ENCODE measurements at regions not wholly inside any gene's neighbourhood (a gene's known extent, or its start where the extent isn't known, plus 50 kb on each side); places are given as distances from the start of the nearest gene placed in this dataset.

DNA sequence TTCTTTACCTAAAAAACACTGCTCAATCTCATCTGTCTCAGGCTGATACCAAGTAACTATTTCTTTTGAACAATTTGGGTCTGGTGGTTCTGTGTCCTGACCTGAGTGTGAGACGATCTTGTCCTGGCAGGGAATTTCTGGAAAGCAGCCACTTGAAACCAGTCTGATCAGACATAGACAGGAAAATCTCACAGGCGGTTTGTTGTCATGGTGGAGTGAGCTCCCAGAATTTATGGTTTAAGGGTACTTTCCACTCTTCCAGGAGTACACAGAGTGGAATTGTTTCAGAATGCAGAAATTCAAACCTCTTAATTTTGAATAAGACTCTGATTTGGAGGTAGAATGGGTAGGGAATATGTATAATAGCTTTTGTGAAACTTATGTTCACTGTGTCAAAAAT, 268.2 kb downstream of the ISL1 start:
- POLR2A ChIA-PET = no interaction called here
- Histone ChIP-seq H3K36me3 (ENCODE audit: control insufficient read depth in 4 of 4, insufficient read depth in 4 of 4, low read length in 3 of 4) (no peaks in the 10 kb centered on the region), H3K27me3 (replicated peaks in 2 of 5; ENCODE audit: control insufficient read depth in 4 of 5, insufficient read depth in 5 of 5, low read length in 4 of 5) (no peaks in the 10 kb centered on the region), H3K27ac (ENCODE audit: insufficient read depth in 1 of 2, low read depth in 1 of 2, low read length in 2 of 2, poor library complexity in 1 of 2, severe bottlenecking in 2 of 2) (no peak overlapping the region), H3K4me1 (ENCODE audit: control extremely low read depth in 1 of 4, control insufficient read depth in 4 of 4, insufficient read depth in 4 of 4, low read length in 3 of 4) (no peaks in the 10 kb centered on the region), H3K4me3 (ENCODE audit: control insufficient read depth in 1 of 7, extremely low read depth in 1 of 7, insufficient read depth in 4 of 7, low read depth in 2 of 7, low read length in 6 of 7) (no peak overlapping the region), H3K9me3 (ENCODE audit: control extremely low read depth in 1 of 5, control insufficient read depth in 4 of 5, insufficient read depth in 2 of 5, low read depth in 1 of 5, low read length in 4 of 5) (no peaks in the 10 kb centered on the region)
- CTCF ChIA-PET = no interaction called here
- DNase-seq = no peak
- WGBS (ENCODE audit: insufficient coverage) = 37% methylated on average over 2 of the region's 2 CpGs

- no CpG with 5 or more reads among the region's 2 CpGs for WGBS (ENCODE audit: insufficient coverage)
- CTCF ChIA-PET = no interaction called here
Observed at GRCh38 chr5:51651889-51652288, 268.6 kb downstream of the ISL1 start.

GRCh38 chr5:51652980-51653379, 269.7 kb downstream of the ISL1 start:
- no peaks in the 10 kb centered on the region for H3K4me1 ChIP-seq (ENCODE audit: control extremely low read depth in 1 of 4, control insufficient read depth in 4 of 4, insufficient read depth in 4 of 4, low read length in 3 of 4)
- H3K9me3 ChIP-seq (ENCODE audit: control extremely low read depth in 1 of 5, control insufficient read depth in 4 of 5, insufficient read depth in 2 of 5, low read depth in 1 of 5, low read length in 4 of 5) = no peaks in the 10 kb centered on the region
- H3K27ac ChIP-seq (ENCODE audit: insufficient read depth in 1 of 2, low read depth in 1 of 2, low read length in 2 of 2, poor library complexity in 1 of 2, severe bottlenecking in 2 of 2) = no peak overlapping the region
- POLR2A ChIA-PET = no interaction called here
- no peaks in the 10 kb centered on the region for H3K36me3 ChIP-seq (ENCODE audit: control insufficient read depth in 4 of 4, insufficient read depth in 4 of 4, low read length in 3 of 4)
- H3K27me3 ChIP-seq (replicated peaks in 2 of 5; ENCODE audit: control insufficient read depth in 4 of 5, insufficient read depth in 5 of 5, low read length in 4 of 5) = no peaks in the 10 kb centered on the region
- 80% methylated on average over 1 of the region's 2 CpGs for WGBS (ENCODE audit: insufficient coverage)
- no peak for DNase-seq
- CTCF ChIA-PET = no interaction called here
- no peak overlapping the region for H3K4me3 ChIP-seq (ENCODE audit: control insufficient read depth in 1 of 7, extremely low read depth in 1 of 7, insufficient read depth in 4 of 7, low read depth in 2 of 7, low read length in 6 of 7)

More at GRCh38 chr5:51651889-51652288, 268.6 kb downstream of the ISL1 start:
- no peak overlapping the region for H3K27ac ChIP-seq (ENCODE audit: insufficient read depth in 1 of 2, low read depth in 1 of 2, low read length in 2 of 2, poor library complexity in 1 of 2, severe bottlenecking in 2 of 2)
- H3K4me3 ChIP-seq (ENCODE audit: control insufficient read depth in 1 of 7, extremely low read depth in 1 of 7, insufficient read depth in 4 of 7, low read depth in 2 of 7, low read length in 6 of 7) = no peak overlapping the region
- H3K4me1 ChIP-seq (ENCODE audit: control extremely low read depth in 1 of 4, control insufficient read depth in 4 of 4, insufficient read depth in 4 of 4, low read length in 3 of 4) = no peaks in the 10 kb centered on the region
- DNase-seq = no peak
- no peaks in the 10 kb centered on the region for H3K27me3 ChIP-seq (replicated peaks in 2 of 5; ENCODE audit: control insufficient read depth in 4 of 5, insufficient read depth in 5 of 5, low read length in 4 of 5)
- no peaks in the 10 kb centered on the region for H3K9me3 ChIP-seq (ENCODE audit: control extremely low read depth in 1 of 5, control insufficient read depth in 4 of 5, insufficient read depth in 2 of 5, low read depth in 1 of 5, low read length in 4 of 5)
- POLR2A ChIA-PET = no interaction called here
- H3K36me3 ChIP-seq (ENCODE audit: control insufficient read depth in 4 of 4, insufficient read depth in 4 of 4, low read length in 3 of 4) = no peaks in the 10 kb centered on the region

- no peaks in the 10 kb centered on the region for H3K27me3 ChIP-seq (replicated peaks in 2 of 5; ENCODE audit: control insufficient read depth in 4 of 5, insufficient read depth in 5 of 5, low read length in 4 of 5)
- no peaks in the 10 kb centered on the region for H3K9me3 ChIP-seq (ENCODE audit: control extremely low read depth in 1 of 5, control insufficient read depth in 4 of 5, insufficient read depth in 2 of 5, low read depth in 1 of 5, low read length in 4 of 5)
- ChIA-PET POLR2A (no interaction called here), CTCF (no interaction called here)
- no peak for DNase-seq
- H3K4me1 ChIP-seq (ENCODE audit: control extremely low read depth in 1 of 4, control insufficient read depth in 4 of 4, insufficient read depth in 4 of 4, low read length in 3 of 4) = no peaks in the 10 kb centered on the region
- WGBS (ENCODE audit: insufficient coverage) = 87% methylated on average over 6 of the region's 7 CpGs
- no peak overlapping the region for H3K4me3 ChIP-seq (ENCODE audit: control insufficient read depth in 1 of 7, extremely low read depth in 1 of 7, insufficient read depth in 4 of 7, low read depth in 2 of 7, low read length in 6 of 7)
- H3K36me3 ChIP-seq (ENCODE audit: control insufficient read depth in 4 of 4, insufficient read depth in 4 of 4, low read length in 3 of 4) = no peaks in the 10 kb centered on the region
- H3K27ac ChIP-seq (ENCODE audit: insufficient read depth in 1 of 2, low read depth in 1 of 2, low read length in 2 of 2, poor library complexity in 1 of 2, severe bottlenecking in 2 of 2) = no peak overlapping the region
Observed at GRCh38 chr5:51657340-51658240, 274.3 kb downstream of the ISL1 start.

DNA sequence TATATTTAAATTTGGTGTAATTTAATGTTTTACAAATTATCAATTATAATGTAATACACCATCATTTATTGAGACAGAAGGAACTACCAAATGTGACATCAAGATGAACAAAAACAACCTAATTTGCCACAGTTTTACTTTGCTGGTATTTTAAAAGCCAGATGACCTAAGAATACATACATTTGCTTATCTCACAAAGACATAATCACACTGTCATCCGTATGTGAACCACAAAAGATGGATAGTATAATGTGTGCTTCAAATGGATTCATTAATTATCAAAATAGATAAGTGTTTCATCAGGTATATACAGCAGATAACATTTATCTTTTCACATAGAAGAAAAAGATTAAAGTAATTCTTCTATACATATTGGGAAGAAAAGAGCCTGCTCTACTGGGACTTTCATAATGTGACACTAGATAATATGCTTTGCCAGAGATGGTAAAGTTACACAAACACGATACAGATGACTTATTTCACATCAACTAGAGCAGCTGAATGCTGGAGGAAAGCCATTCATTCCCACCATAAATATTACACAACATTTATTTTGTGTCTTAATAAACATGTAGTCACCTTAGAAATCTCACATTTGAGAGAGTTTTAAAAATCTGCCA, 278.5 kb downstream of the ISL1 start:
- CTCF ChIA-PET = no interaction called here
- POLR2A ChIA-PET = no interaction called here
- DNase-seq = no peak
- no peak overlapping the region for H3K27ac ChIP-seq (ENCODE audit: insufficient read depth in 1 of 2, low read depth in 1 of 2, low read length in 2 of 2, poor library complexity in 1 of 2, severe bottlenecking in 2 of 2)
- H3K4me1 ChIP-seq (ENCODE audit: control extremely low read depth in 1 of 4, control insufficient read depth in 4 of 4, insufficient read depth in 4 of 4, low read length in 3 of 4) = no peaks in the 10 kb centered on the region
- no CpG with 5 or more reads among the region's 2 CpGs for WGBS (ENCODE audit: insufficient coverage)
- H3K27me3 ChIP-seq (replicated peaks in 2 of 5; ENCODE audit: control insufficient read depth in 4 of 5, insufficient read depth in 5 of 5, low read length in 4 of 5) = no peaks in the 10 kb centered on the region
- H3K4me3 ChIP-seq (ENCODE audit: control insufficient read depth in 1 of 7, extremely low read depth in 1 of 7, insufficient read depth in 4 of 7, low read depth in 2 of 7, low read length in 6 of 7) = no peak overlapping the region
- no peaks in the 10 kb centered on the region for H3K9me3 ChIP-seq (ENCODE audit: control extremely low read depth in 1 of 5, control insufficient read depth in 4 of 5, insufficient read depth in 2 of 5, low read depth in 1 of 5, low read length in 4 of 5)
- H3K36me3 ChIP-seq (ENCODE audit: control insufficient read depth in 4 of 4, insufficient read depth in 4 of 4, low read length in 3 of 4) = no peaks in the 10 kb centered on the region

GRCh38 chr5:51664491-51665250, 281.4 kb downstream of the ISL1 start:
- no peaks in the 10 kb centered on the region for H3K27me3 ChIP-seq (replicated peaks in 2 of 5; ENCODE audit: control insufficient read depth in 4 of 5, insufficient read depth in 5 of 5, low read length in 4 of 5)
- ChIA-PET POLR2A (no interaction called here), CTCF (interaction anchor here (1.2 kb wide), 1 partner anchor 11 kb away, joined by 4 read pairs; no protein-coding TSS in a partner anchor)

GRCh38 chr5:51665251-51665593, 282.0 kb downstream of the ISL1 start:
- no peak for DNase-seq
- Histone ChIP-seq H3K27ac (ENCODE audit: insufficient read depth in 1 of 2, low read depth in 1 of 2, low read length in 2 of 2, poor library complexity in 1 of 2, severe bottlenecking in 2 of 2) (no peak overlapping the region), H3K36me3 (ENCODE audit: control insufficient read depth in 4 of 4, insufficient read depth in 4 of 4, low read length in 3 of 4) (no peaks in the 10 kb centered on the region), H3K4me1 (ENCODE audit: control extremely low read depth in 1 of 4, control insufficient read depth in 4 of 4, insufficient read depth in 4 of 4, low read length in 3 of 4) (no peaks in the 10 kb centered on the region), H3K4me3 (ENCODE audit: control insufficient read depth in 1 of 7, extremely low read depth in 1 of 7, insufficient read depth in 4 of 7, low read depth in 2 of 7, low read length in 6 of 7) (no peak overlapping the region), H3K9me3 (ENCODE audit: control extremely low read depth in 1 of 5, control insufficient read depth in 4 of 5, insufficient read depth in 2 of 5, low read depth in 1 of 5, low read length in 4 of 5) (no peaks in the 10 kb centered on the region), H3K27me3 (replicated peaks in 2 of 5; ENCODE audit: control insufficient read depth in 4 of 5, insufficient read depth in 5 of 5, low read length in 4 of 5) (no peaks in the 10 kb centered on the region)
- CTCF ChIA-PET = interaction anchor here (1.2 kb wide), 1 partner anchor 11 kb away, joined by 4 read pairs; no protein-coding TSS in a partner anchor
- WGBS (ENCODE audit: insufficient coverage) = no CpG with 5 or more reads among the region's 1 CpG
- POLR2A ChIA-PET = no interaction called here

More at GRCh38 chr5:51664491-51665250, 281.4 kb downstream of the ISL1 start:
- Histone ChIP-seq H3K27ac (ENCODE audit: insufficient read depth in 1 of 2, low read depth in 1 of 2, low read length in 2 of 2, poor library complexity in 1 of 2, severe bottlenecking in 2 of 2) (no peak overlapping the region), H3K4me1 (ENCODE audit: control extremely low read depth in 1 of 4, control insufficient read depth in 4 of 4, insufficient read depth in 4 of 4, low read length in 3 of 4) (no peaks in the 10 kb centered on the region), H3K36me3 (ENCODE audit: control insufficient read depth in 4 of 4, insufficient read depth in 4 of 4, low read length in 3 of 4) (no peaks in the 10 kb centered on the region), H3K4me3 (ENCODE audit: control insufficient read depth in 1 of 7, extremely low read depth in 1 of 7, insufficient read depth in 4 of 7, low read depth in 2 of 7, low read length in 6 of 7) (no peak overlapping the region), H3K9me3 (ENCODE audit: control extremely low read depth in 1 of 5, control insufficient read depth in 4 of 5, insufficient read depth in 2 of 5, low read depth in 1 of 5, low read length in 4 of 5) (no peaks in the 10 kb centered on the region)
- no peak for DNase-seq
- 85% methylated on average over 4 of the region's 4 CpGs for WGBS (ENCODE audit: insufficient coverage)
